Lung (tissue), 11 donors: ENCODE measurements at regions not wholly inside any gene's neighbourhood (a gene's known extent, or its start where the extent isn't known, plus 50 kb on each side); places are given as distances from the start of the nearest gene placed in this dataset.

Source experiments
- ATAC-seq: fragments of 200-7000 bp; cut with Tn5 transposase; one replicate; pipeline ENCODE4 v1.9.1; 2020; ENCODE audit warnings: moderate number of reproducible peaks; ENCODE audit not compliant: insufficient read depth, low FRiP score
- DNase-seq, 3 donors: peaks; one replicate each; pipeline ENCODE4 v3.0.0-alpha.2; 2013 to 2017
- H3K27ac ChIP-seq, 2 donors: one replicate each; pipeline ENCODE4 v1.5.1; 2013; ENCODE audit warnings: mild to moderate bottlenecking in 2 of 2, moderate library complexity in 2 of 2, control low read depth in 1 of 2, inconsistent platforms in 1 of 2, low read depth in 1 of 2, low read length in 1 of 2
- H3K27me3 ChIP-seq, 3 donors: one replicate each; pipeline ENCODE4 v1.5.1; 2013; ENCODE audit warnings: low read length in 2 of 3; ENCODE audit not compliant: control insufficient read depth in 3 of 3, insufficient read depth in 3 of 3
- H3K36me3 ChIP-seq, 4 donors: one replicate each; pipeline ENCODE4 v1.5.1; 2013; ENCODE audit warnings: low read length in 4 of 4, mild to moderate bottlenecking in 1 of 4, moderate library complexity in 1 of 4; ENCODE audit not compliant: control insufficient read depth in 4 of 4, insufficient read depth in 4 of 4
- H3K4me1 ChIP-seq, 5 donors: one replicate each; pipeline ENCODE4 v1.5.1; 2013; ENCODE audit warnings: low read length in 5 of 5, mild to moderate bottlenecking in 2 of 5, moderate library complexity in 1 of 5; ENCODE audit not compliant: control insufficient read depth in 5 of 5, insufficient read depth in 5 of 5
- H3K4me3 ChIP-seq: one replicate; pipeline ENCODE4 v1.5.1; 2013; ENCODE audit warnings: mild to moderate bottlenecking, control low read depth, moderate library complexity
- H3K9ac ChIP-seq, 2 donors: one replicate each; pipeline ENCODE4 v1.5.1; 2013; ENCODE audit warnings: low read length in 2 of 2, control low read depth in 1 of 2; ENCODE audit not compliant: insufficient read depth in 1 of 2
- H3K9me3 ChIP-seq, 4 donors: one replicate each; pipeline ENCODE4 v1.5.1; 2013; ENCODE audit warnings: low read length in 3 of 4, mild to moderate bottlenecking in 1 of 4, moderate library complexity in 1 of 4; ENCODE audit not compliant: control insufficient read depth in 4 of 4, insufficient read depth in 3 of 4
- WGBS, 2 donors: extraction: QIAGEN DNeasy Blood & Tissue Kit; methylation state at CpG; one replicate each; pipeline ENCODE4 v1.1.7; 2013; 5-methylcytosine and 5-hydroxymethylcytosine counted together
- TF ChIP-seq, protein P1 (sequence below): IDR thresholded peaks from 2 replicates; pipeline ENCODE4 v1.5.1; 2012; ENCODE audit warnings: mild to moderate bottlenecking; ENCODE audit errors: control extremely low read depth, extremely low read depth
- donor health status: control.
- donor health status: control.
- donor health status: Bipolar disorder and iron deficiency.
- donor health status: healthy.
- donor health status: DM: yes; HTN: yes; CAD: no.

DNA sequence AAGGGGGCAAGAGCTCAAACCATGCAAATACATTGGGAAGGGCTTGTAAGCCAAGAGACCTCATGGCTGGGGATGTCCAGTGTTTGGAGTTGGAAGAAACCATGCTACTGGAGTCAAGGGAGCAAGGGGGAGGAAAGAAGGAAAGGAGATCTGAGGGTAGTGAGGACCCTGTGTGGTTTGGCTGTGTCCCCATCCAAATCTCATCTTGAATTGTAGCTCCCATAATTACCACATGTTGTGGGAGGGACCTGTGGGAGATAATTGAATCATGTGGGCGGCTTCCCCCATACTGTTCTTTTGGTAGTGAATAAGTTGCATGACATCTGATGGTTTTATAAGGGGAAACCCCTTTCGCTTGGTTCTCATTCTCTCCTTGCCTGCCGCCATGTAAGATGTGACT, 56.5 kb upstream of the ADRB1 start:
- peaks cover 0 to 9% (median 0%) of the 10 kb centered on the region in 5 donors for H3K4me1 ChIP-seq
- H3K27me3 ChIP-seq = no peaks in the 10 kb centered on the region
- 96 to 99% methylated on average over 3 of the region's 3 CpGs for WGBS, 2 donors
- no peak overlapping the region for H3K27ac ChIP-seq
- DNase-seq (no peak), ATAC-seq (no peak)
- no peaks in the 10 kb centered on the region for H3K36me3 ChIP-seq
- TF ChIP-seq, protein P1, sequence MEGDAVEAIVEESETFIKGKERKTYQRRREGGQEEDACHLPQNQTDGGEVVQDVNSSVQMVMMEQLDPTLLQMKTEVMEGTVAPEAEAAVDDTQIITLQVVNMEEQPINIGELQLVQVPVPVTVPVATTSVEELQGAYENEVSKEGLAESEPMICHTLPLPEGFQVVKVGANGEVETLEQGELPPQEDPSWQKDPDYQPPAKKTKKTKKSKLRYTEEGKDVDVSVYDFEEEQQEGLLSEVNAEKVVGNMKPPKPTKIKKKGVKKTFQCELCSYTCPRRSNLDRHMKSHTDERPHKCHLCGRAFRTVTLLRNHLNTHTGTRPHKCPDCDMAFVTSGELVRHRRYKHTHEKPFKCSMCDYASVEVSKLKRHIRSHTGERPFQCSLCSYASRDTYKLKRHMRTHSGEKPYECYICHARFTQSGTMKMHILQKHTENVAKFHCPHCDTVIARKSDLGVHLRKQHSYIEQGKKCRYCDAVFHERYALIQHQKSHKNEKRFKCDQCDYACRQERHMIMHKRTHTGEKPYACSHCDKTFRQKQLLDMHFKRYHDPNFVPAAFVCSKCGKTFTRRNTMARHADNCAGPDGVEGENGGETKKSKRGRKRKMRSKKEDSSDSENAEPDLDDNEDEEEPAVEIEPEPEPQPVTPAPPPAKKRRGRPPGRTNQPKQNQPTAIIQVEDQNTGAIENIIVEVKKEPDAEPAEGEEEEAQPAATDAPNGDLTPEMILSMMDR = no peak
- H3K9me3 ChIP-seq = no peaks in the 10 kb centered on the region
- H3K4me3 ChIP-seq = no peak overlapping the region
- H3K9ac ChIP-seq = no peak overlapping the region

DNA sequence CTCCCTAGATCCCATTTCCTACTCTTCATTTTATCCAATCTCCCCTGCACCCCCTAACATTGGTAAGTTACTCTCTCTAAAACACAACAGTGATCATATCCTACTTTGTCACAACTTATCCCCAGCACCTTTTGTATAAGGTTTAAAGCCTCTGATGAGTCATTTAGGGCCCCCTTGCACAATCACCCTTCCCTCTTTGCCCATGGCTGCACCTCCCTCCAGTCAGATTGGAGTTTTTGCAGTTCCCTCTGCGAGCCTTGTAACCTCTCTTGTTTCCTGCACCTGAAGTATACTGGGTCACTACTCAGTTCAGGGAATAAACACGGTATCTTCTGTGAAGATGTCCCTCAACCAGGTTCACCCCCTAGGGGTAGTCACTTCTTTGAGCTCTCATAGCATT, 55.9 kb upstream of the ADRB1 start:
- no peak overlapping the region for H3K9ac ChIP-seq
- H3K9me3 ChIP-seq = no peaks in the 10 kb centered on the region
- DNase-seq = no peak
- H3K4me1 ChIP-seq = peaks cover 0 to 9% (median 0%) of the 10 kb centered on the region in 5 donors
- no peak overlapping the region for H3K27ac ChIP-seq
- H3K36me3 ChIP-seq = no peaks in the 10 kb centered on the region
- ATAC-seq = no peak
- no peak overlapping the region for H3K4me3 ChIP-seq
- H3K27me3 ChIP-seq = no peaks in the 10 kb centered on the region
- 45 to 65% methylated on average over 2 of the region's 2 CpGs for WGBS, 2 donors
- TF ChIP-seq, protein P1 = no peak

DNA sequence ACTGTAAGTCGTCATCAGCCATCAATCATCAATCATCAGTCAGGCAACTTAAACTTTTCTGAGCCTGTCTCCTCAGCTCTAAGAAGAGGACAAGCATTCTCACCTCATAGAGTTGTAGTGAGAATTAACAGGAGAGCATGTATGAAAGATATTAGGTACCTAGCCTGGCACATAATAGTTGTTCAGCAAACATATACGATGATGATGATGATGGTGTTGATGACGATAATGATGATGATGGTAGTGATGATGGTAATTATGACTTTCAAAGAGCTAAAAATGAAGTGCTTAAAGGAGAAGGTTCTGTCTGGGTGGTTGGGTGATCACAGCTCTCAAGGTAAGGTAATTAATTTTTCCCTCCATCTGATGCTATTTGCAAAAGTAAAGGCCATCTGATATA, 55.1 kb upstream of the ADRB1 start:
- Histone ChIP-seq H3K9me3 (no peaks in the 10 kb centered on the region), H3K27me3 (no peaks in the 10 kb centered on the region), H3K27ac (no peak overlapping the region), H3K4me1 (peaks cover 0 to 4% (median 0%) of the 10 kb centered on the region in 5 donors), H3K36me3 (no peaks in the 10 kb centered on the region), H3K9ac (no peak overlapping the region), H3K4me3 (no peak overlapping the region)
- DNase-seq (no peak), ATAC-seq (no peak)
- TF ChIP-seq, protein P1 = no peak
- WGBS, 2 donors = 96 to 99% methylated on average over 3 of the region's 3 CpGs
